IMR-90 (cell line): ENCODE measurements at regions not wholly inside any gene's neighbourhood (a gene's known extent, or its start where the extent isn't known, plus 50 kb on each side); places are given as distances from the start of the nearest gene placed in this dataset.

Experiments used
- ATAC-seq: fragments of 200-7000 bp; cut with Tn5 transposase; 2 replicates; pipeline ENCODE4 v1.9.1; 2020; ENCODE audit warnings: low read depth, mild to moderate bottlenecking, moderate library complexity
- BruUV-seq: library from RNA; stranded (reverse); fragments of 400-500 nt; replicated peaks from 2 replicates; lab custom pipeline; 2021; lab: Mats Ljungman, UMichigan
- CTCF ChIA-PET: fragments of 300-600 bp; formaldehyde crosslinking; extraction: SDS; loops from one replicate; lab custom pipeline; 2021; ENCODE audit warnings: antibody characterized with exemption; lab: Yijun Ruan, JAX
- POLR2A ChIA-PET: fragments of 300-600 bp; sonication (Branson Sonifier 250); formaldehyde crosslinking; loops from one replicate; lab custom pipeline; 2022; ENCODE audit warnings: antibody characterized with exemption; ENCODE audit not compliant: unreplicated experiment; lab: Charles Lee
- DNase-seq: peaks from one replicate; pipeline ENCODE4 v3.0.0; 2013
- H2AFZ ChIP-seq: replicated peaks from 2 replicates; pipeline ENCODE3; 2013; ENCODE audit warnings: low read length, mild to moderate bottlenecking; ENCODE audit not compliant: poor library complexity
- H2AK5ac ChIP-seq: 2 replicates; pipeline ENCODE4 v1.6.1; 2013; ENCODE audit warnings: low read depth, low read length, inconsistent platforms
- H2AK9ac ChIP-seq: replicated peaks from 2 replicates; pipeline ENCODE3; 2013; ENCODE audit warnings: mild to moderate bottlenecking, low read depth, low read length, moderate library complexity; ENCODE audit not compliant: poor library complexity
- H2BK120ac ChIP-seq: 2 replicates; pipeline ENCODE4 v1.6.1; 2013; ENCODE audit warnings: low read depth, low read length, inconsistent platforms
- H2BK15ac ChIP-seq: 3 replicates; pipeline ENCODE4 v1.6.1; 2013; ENCODE audit warnings: low read depth, low read length, inconsistent platforms
- H2BK20ac ChIP-seq: 2 replicates; pipeline ENCODE4 v1.6.1; 2013; ENCODE audit warnings: low read depth, mild to moderate bottlenecking, inconsistent platforms, low read length, moderate library complexity
- H2BK5ac ChIP-seq: 2 replicates; pipeline ENCODE4 v1.6.1; 2013; ENCODE audit warnings: mild to moderate bottlenecking, low read depth, low read length, inconsistent platforms; ENCODE audit not compliant: poor library complexity, severe bottlenecking
- H3K14ac ChIP-seq: replicated peaks from 2 replicates; pipeline ENCODE4 v1.6.1; 2013; ENCODE audit warnings: low read depth, low read length, inconsistent platforms
- H3K18ac ChIP-seq: 2 replicates; pipeline ENCODE4 v1.6.1; 2013; ENCODE audit warnings: low read depth, low read length, control low read depth
- H3K23ac ChIP-seq: 2 replicates; pipeline ENCODE4 v1.6.1; 2013; ENCODE audit warnings: low read depth, low read length, inconsistent platforms
- H3K27ac ChIP-seq: 2 replicates; pipeline ENCODE4 v1.5.1; 2013; ENCODE audit warnings: mild to moderate bottlenecking, control low read depth, low read length; ENCODE audit not compliant: insufficient read depth
- H3K27me3 ChIP-seq: 2 replicates; pipeline ENCODE4 v1.6.1; 2013; ENCODE audit warnings: low read length; ENCODE audit not compliant: control insufficient read depth, insufficient read depth
- H3K36me3 ChIP-seq: 2 replicates; pipeline ENCODE4 v1.6.1; 2013; ENCODE audit warnings: low read length, mixed read lengths; ENCODE audit not compliant: control insufficient read depth, insufficient read depth
- H3K4ac ChIP-seq: 2 replicates; pipeline ENCODE4 v1.6.1; 2013; ENCODE audit warnings: low read depth, low read length, inconsistent platforms
- H3K4me1 ChIP-seq: 2 replicates; pipeline ENCODE4 v1.6.1; 2013; ENCODE audit warnings: low read length, mixed read lengths; ENCODE audit not compliant: control insufficient read depth, insufficient read depth
- H3K4me2 ChIP-seq: 2 replicates; pipeline ENCODE4 v1.6.1; 2013; ENCODE audit warnings: low read depth, mild to moderate bottlenecking, control low read depth, low read length, moderate library complexity
- H3K4me3 ChIP-seq: 2 replicates; pipeline ENCODE4 v1.5.1; 2013; ENCODE audit warnings: low read depth, mild to moderate bottlenecking, control low read depth, low read length, moderate library complexity; ENCODE audit not compliant: insufficient read depth
- H3K56ac ChIP-seq: 2 replicates; pipeline ENCODE4 v1.6.1; 2013; ENCODE audit warnings: low read length, inconsistent platforms; ENCODE audit not compliant: insufficient read depth; ENCODE audit errors: extremely low read depth
- H3K79me1 ChIP-seq, 2 experiments: 2 replicates each; pipeline ENCODE4 v1.6.1; 2013; ENCODE audit warnings: low read length in 2 of 2, inconsistent platforms in 1 of 2, low read depth in 1 of 2
- H3K9ac ChIP-seq: 2 replicates; pipeline ENCODE4 v1.6.1; 2013; ENCODE audit warnings: low read depth, low read length, control low read depth
- H3K9me1 ChIP-seq: 2 replicates; pipeline ENCODE4 v1.6.1; 2013; ENCODE audit warnings: low read length, inconsistent platforms; ENCODE audit not compliant: insufficient read depth
- H3K9me3 ChIP-seq: 2 replicates; pipeline ENCODE4 v1.6.1; 2013; ENCODE audit warnings: low read length; ENCODE audit not compliant: control insufficient read depth, insufficient read depth
- H4K20me1 ChIP-seq: 2 replicates; pipeline ENCODE4 v1.6.1; 2013; ENCODE audit warnings: low read length, inconsistent platforms; ENCODE audit not compliant: insufficient read depth
- H4K5ac ChIP-seq: 2 replicates; pipeline ENCODE4 v1.6.1; 2013; ENCODE audit warnings: mild to moderate bottlenecking, low read depth, low read length, control low read depth
- H4K8ac ChIP-seq, 2 experiments: 2 replicates each; pipeline ENCODE4 v1.6.1; 2013; ENCODE audit warnings: low read depth in 2 of 2, low read length in 2 of 2, control low read depth in 1 of 2, inconsistent platforms in 1 of 2
- H4K91ac ChIP-seq: 2 replicates; pipeline ENCODE4 v1.6.1; 2013; ENCODE audit warnings: low read depth, low read length, inconsistent platforms; ENCODE audit not compliant: insufficient read depth
- BHLHE40 ChIP-seq: fragments of 150-350 bp; IDR thresholded peaks from 2 replicates; pipeline ENCODE4 v1.6.1; 2016; ENCODE audit warnings: mild to moderate bottlenecking, low read depth, low read length
- CHD1 ChIP-seq: IDR thresholded peaks from 2 replicates; pipeline ENCODE4 v1.6.1; 2012; ENCODE audit warnings: low read depth, low read length, improper control_type of control experiment
- CTCF ChIP-seq: conservative IDR thresholded peaks from 2 replicates; pipeline ENCODE4 v1.5.1; 2012; ENCODE audit warnings: mild to moderate bottlenecking, low read depth, low read length, improper control_type of control experiment
- FOS ChIP-seq: fragments of 150-350 bp; IDR thresholded peaks from 2 replicates; pipeline ENCODE4 v1.6.1; 2016; ENCODE audit warnings: low read depth, low read length
- MAFK ChIP-seq: IDR thresholded peaks from 2 replicates; pipeline ENCODE4 v1.6.1; 2012; ENCODE audit warnings: low read depth, low read length, improper control_type of control experiment
- MAZ ChIP-seq: IDR thresholded peaks from 2 replicates; pipeline ENCODE4 v1.6.1; 2012; ENCODE audit warnings: low read depth, mild to moderate bottlenecking, low read length, improper control_type of control experiment, moderate library complexity, borderline replicate concordance
- MXI1 ChIP-seq: IDR thresholded peaks from 2 replicates; pipeline ENCODE4 v1.6.1; 2012; ENCODE audit warnings: low read depth, mild to moderate bottlenecking, low read length, moderate library complexity, borderline replicate concordance
- POLR2A ChIP-seq: IDR thresholded peaks from 2 replicates; pipeline ENCODE4 v1.6.1; 2012; ENCODE audit warnings: mild to moderate bottlenecking, low read depth, low read length
- RAD21 ChIP-seq: IDR thresholded peaks from 2 replicates; pipeline ENCODE4 v1.6.1; 2012; ENCODE audit warnings: low read length, improper control_type of control experiment
- RFX5 ChIP-seq: IDR thresholded peaks from 2 replicates; pipeline ENCODE4 v1.8.0; 2012; ENCODE audit warnings: low read depth, mild to moderate bottlenecking, low read length, moderate library complexity
- SMC3 ChIP-seq: fragments of 150-350 bp; IDR thresholded peaks from 2 replicates; pipeline ENCODE4 v1.6.1; 2016; ENCODE audit warnings: low read depth, mild to moderate bottlenecking, antibody characterized with exemption, low read length, moderate library complexity
- WGBS, 2 experiments: methylation state at CpG; one replicate each; pipeline versions ENCODE4 v1.1.5 to v1.1.7; 2013; ENCODE audit warnings: missing lambda C conversion rate in 2 of 2; ENCODE audit not compliant: insufficient read length in 1 of 2; ENCODE audit errors: extremely low coverage in 2 of 2; 5-methylcytosine and 5-hydroxymethylcytosine counted together
- dilution Hi-C: fragments of 300-500 bp; cut with HindIII; formaldehyde crosslinking; loops from one replicate; pipeline ENCODE4 v1.14.3; 2018; ENCODE audit warnings: low sequenced_read_pairs; ENCODE audit not compliant: unreplicated experiment
- in situ Hi-C: fragments of 300-500 bp; cut with MboI; formaldehyde crosslinking; loops from 3 replicates; pipeline ENCODE4 v1.14.3; 2019; ENCODE audit warnings: low sequenced_read_pairs, inconsistent platforms, mixed read lengths
- intact Hi-C: fragments of 100-400 bp; cut with micrococcal nuclease; formaldehyde crosslinking; loops from 2 replicates; pipeline ENCODE4 v1.10.0; 2022
- TF ChIP-seq, protein P1 (sequence below): fragments of 150-350 bp; IDR thresholded peaks from 2 replicates; pipeline ENCODE4 v1.6.1; 2017; ENCODE audit warnings: mild to moderate bottlenecking, antibody characterized with exemption, low read length, low read depth

GRCh38 chr11:115716601-115717529 is 212.7 kb upstream of the CADM1 start:
- peak overlapping the region; percentile 3; the same call in 1 of the 2 replicates for H3K4me2 ChIP-seq

More at GRCh38 chr11:115716601-115717529, 212.7 kb upstream of the CADM1 start:
- intact Hi-C loops (no loop called here), in situ Hi-C loops (no loop called here), dilution Hi-C loops (no loop called here)
- Histone ChIP-seq H3K4ac (peak overlapping the region; percentile 18; the same call in 1 of the 2 replicates), H4K8ac (no peak overlapping the region), H2BK15ac (no peak overlapping the region), H3K9ac (no peak overlapping the region), H2BK5ac (no peak overlapping the region), H3K14ac (no peak overlapping the region), H4K91ac (peak overlapping the region; percentile 33; the same call in 1 of the 2 replicates), H2AK9ac (no peak overlapping the region), H3K9me1 (no peaks in the 10 kb centered on the region), H3K4me3 (no peak overlapping the region), H3K4me1 (peaks cover 9% of the 10 kb centered on the region; the same call in 1 of the 2 replicates), H3K79me1 (no peaks in the 10 kb centered on the region), H3K18ac (no peak overlapping the region; the same call in 1 of the 2 replicates), H2BK120ac (peak overlapping the region; percentile 60; the same call in 1 of the 2 replicates), H3K56ac (no peak overlapping the region), H3K36me3 (no peaks in the 10 kb centered on the region), H4K5ac (no peak overlapping the region; the same call in 1 of the 2 replicates), H3K27me3 (peaks cover 10% of the 10 kb centered on the region), H2AFZ (no peak overlapping the region), H3K9me3 (no peaks in the 10 kb centered on the region), H3K23ac (no peak overlapping the region), H3K27ac (no peak overlapping the region), H2BK20ac (no peak overlapping the region), H4K20me1 (no peaks in the 10 kb centered on the region), H2AK5ac (no peak overlapping the region)
- peak; percentile 46 for DNase-seq
- POLR2A ChIA-PET = interaction anchor here (0.5 kb wide), 2 partner anchors 85 to 426 kb away, joined by 3 to 4 read pairs; no protein-coding TSS in a partner anchor
- WGBS, 2 experiments = 52% methylated on average over 7 of the region's 29 CpGs; no CpG with 5 or more reads in 1 of the 2 experiments
- CTCF ChIA-PET = interaction anchor here (1.0 kb wide), 1 partner anchor 9 kb away, joined by 4 read pairs; no protein-coding TSS in a partner anchor
- no peak for TF ChIP-seq MXI1
- no peak for TF ChIP-seq MAZ
- TF ChIP-seq MAFK = no peak
- TF ChIP-seq SMC3 = no peak
- no peak for TF ChIP-seq CHD1
- no peak for TF ChIP-seq BHLHE40
- no peak for TF ChIP-seq POLR2A
- no peak for TF ChIP-seq CTCF
- TF ChIP-seq, protein P1, sequence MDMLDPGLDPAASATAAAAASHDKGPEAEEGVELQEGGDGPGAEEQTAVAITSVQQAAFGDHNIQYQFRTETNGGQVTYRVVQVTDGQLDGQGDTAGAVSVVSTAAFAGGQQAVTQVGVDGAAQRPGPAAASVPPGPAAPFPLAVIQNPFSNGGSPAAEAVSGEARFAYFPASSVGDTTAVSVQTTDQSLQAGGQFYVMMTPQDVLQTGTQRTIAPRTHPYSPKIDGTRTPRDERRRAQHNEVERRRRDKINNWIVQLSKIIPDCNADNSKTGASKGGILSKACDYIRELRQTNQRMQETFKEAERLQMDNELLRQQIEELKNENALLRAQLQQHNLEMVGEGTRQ = no peak
- TF ChIP-seq RAD21 = no peak
- no peak for TF ChIP-seq FOS
- TF ChIP-seq RFX5 = no peak
- ATAC-seq = peak; percentile 54
- BruUV-seq = no TSS peak
